GM21390 (cell line): ENCODE measurements at regions not wholly inside any gene's neighbourhood (a gene's known extent, or its start where the extent isn't known, plus 50 kb on each side); places are given as distances from the start of the nearest gene placed in this dataset.
"Not testable (repeated sequence)": the region's sequence is repeated elsewhere in the genome, so short reads cannot be mapped to it uniquely, and the experiment has no call there.

ENCODE experiments used
- ATAC-seq: cut with Tn5 transposase; IDR thresholded peaks from one replicate; pipeline ENCODE4 v1.9.1; 2021; ENCODE audit not compliant: unreplicated experiment

DNA sequence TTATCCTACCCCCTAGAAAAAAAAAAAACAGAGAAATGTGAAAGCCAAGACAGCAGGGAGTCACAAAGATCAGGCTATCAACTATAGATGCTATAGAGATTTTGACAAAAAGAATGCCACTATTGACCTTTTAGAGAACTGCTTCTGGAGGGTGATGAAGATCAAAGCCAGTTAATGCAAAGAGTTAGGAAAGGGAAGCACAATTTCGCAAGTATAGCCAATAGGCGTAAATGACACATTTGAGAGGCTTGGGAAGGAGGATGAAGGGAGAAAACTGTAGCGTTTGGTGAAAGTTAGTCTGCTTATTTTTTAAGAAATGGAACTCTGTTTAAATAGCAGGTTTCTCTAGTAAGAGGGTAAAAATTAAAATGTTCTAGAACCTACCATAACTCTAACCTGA lies 190.7 kb downstream of the DUSP6 start:
- no peak for ATAC-seq

DNA sequence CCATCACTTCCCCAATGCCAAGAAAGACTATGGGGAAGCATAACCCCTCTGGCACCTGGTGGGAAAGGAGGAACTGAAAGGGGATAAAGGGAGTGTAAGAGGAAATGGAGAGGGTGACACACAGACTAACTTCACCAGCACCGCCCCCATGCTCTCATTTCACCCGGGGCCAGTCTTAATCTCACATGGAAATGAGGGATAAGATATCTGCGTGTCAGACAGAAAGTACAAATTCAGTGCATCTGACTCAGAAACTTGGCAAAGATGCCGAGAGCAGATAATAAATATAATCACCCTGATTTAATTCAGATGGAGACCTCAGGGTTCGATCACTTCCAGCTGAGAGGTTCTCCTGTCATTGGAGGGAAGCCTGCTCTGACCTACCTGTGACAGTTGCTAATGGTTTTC lies 191.6 kb downstream of the DUSP6 start:
- ATAC-seq = no peak

DNA sequence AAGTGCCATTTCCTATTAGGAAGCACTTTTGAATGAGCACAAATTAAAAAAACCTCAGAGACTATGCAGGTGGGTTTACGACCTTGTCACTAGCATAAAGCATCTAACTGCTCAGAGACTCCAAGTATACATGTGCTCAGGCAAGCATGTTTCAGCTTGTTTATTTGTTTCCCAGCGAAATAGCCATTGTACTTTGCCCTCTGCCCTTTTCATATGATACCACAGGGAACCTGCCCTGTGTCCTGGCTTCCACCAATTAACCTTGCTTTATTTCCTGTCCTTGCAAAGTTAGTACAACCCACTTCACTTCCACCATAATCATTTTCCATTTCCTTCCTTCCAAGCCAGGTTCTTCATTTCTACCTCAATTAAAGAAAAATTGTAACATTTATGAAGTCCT lies 194.9 kb downstream of the DUSP6 start:
- ATAC-seq = no peak

DNA sequence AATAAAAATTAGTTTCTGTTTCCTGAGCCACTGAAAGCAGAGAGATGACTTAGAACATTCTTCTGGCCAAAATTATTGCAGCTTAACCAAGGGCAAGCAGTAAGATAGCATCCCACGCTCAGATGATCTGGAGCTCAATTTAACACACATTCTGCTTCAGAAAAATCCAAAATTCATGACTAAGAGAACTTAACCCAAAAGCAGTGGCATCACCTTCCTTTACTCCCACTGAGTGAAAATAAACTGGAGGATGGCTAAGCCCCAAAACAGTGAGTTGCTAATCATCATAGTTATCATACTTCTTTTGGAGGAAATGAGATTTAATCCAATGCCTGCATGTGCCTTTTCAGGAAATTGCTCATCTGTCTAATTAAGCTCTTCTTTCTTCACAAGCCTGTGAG lies 195.4 kb downstream of the DUSP6 start:
- ATAC-seq = no peak

DNA sequence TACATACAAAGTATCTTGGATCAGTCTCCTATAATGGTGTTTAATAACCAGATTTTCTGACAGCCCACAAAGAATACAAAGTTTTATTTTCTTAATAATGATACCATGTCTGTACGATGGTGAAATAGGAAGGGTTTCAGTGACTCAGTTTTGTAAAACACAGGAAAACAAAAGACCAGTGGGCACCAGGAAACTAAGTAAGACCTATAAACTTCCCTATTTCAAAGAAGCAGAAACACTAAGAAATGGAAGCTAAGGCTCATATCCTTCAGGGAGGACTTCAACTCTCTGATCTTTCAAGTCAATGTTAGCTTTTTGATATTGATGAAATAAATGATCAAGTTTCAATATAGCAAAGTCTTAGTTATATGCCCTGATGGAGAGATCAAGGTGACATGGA lies 196.0 kb downstream of the DUSP6 start:
- ATAC-seq = no peak

GRCh38 chr12:89155826-89156225 lies 196.5 kb downstream of the DUSP6 start:
- ATAC-seq = no peak

GRCh38 chr12:89154743-89155499 lies 197.4 kb downstream of the DUSP6 start:
- ATAC-seq = no peak

DNA sequence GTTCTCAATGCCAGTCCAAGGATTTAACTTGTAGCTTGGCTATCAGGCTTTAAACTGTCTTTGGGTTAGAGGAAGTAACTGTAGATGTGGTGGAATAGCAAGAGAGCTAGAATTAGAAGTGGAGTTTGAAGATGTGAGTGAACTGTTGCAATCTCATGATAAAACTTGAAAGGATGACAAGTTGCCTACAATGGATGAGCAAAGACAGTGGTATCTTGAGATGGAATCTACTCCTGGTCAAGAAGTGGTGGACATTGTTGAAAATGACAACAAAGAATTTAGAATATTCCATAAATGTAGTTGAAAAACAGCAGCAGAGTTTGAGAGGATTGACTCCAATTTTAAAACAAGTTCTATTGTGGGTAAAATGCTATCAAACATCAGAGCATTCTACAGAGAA lies 199.0 kb downstream of the DUSP6 start:
- no peak for ATAC-seq

DNA sequence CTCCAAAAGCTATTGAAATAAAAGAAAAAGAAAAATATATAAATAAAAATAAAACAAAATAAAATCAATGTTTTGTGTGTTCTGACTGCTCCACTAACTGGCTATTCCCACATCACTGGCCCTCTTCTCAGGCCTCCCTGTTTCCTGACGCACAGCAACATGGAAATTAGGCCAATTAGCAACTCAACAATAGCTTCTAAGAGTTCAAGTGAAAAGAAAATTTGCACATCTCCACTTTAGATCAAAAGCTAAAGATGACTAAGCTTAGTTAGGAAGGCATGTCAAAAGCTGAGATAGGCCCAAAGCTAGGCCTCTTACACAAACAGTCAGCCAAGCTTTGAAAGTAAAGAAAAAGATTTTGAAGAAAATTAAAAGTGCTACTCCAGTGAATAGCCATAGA lies 200.8 kb downstream of the DUSP6 start:
- ATAC-seq = no peak

DNA sequence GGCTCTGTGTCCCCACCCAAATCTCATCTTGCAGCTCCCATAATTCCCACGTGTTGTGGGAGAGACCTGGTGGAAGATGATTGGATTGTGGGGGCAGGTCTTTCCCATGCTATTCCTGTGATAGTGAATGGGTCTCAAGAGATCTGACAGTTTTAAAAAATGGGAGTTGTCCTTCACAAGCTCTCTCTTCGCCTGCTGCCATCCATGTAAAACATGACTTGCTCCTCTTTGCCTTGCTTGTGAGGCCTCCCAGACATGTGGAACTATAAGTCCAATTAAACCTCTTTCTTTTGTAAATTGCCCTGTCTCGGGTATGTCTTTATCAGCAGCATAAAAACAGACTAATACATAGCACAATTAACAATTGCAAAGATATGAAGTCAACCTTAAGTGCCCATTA lies 201.5 kb downstream of the DUSP6 start:
- ATAC-seq = not testable (repeated sequence)

- ATAC-seq = no peak
Measured at GRCh38 chr12:89140602-89141238, 211.6 kb downstream of the DUSP6 start.

GRCh38 chr12:89140141-89140540 lies 212.2 kb downstream of the DUSP6 start:
- no peak for ATAC-seq

DNA sequence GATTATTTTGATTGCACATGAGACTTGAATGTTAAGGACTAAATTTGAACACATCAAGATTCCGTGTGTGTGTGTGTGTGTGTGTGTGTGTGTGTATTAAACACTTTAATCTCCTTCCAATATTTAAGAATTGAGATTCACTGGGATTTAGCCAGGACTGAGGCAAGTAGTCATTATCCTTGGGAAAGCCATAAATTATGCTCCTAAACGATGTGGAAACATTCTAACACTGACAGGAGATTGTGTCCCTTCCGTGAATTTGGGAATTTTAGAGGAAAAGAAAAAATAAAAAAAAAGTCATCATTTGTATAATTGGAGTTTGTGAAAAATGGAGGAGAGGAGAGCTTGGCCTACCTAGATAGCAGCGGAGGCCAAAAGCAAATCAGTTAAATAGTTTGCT lies 212.9 kb downstream of the DUSP6 start:
- no peak for ATAC-seq

GRCh38 chr12:89138048-89138852 lies 214.1 kb downstream of the DUSP6 start:
- ATAC-seq = no peak

GRCh38 chr12:89135976-89136634 lies 216.2 kb downstream of the DUSP6 start:
- ATAC-seq = no peak

DNA sequence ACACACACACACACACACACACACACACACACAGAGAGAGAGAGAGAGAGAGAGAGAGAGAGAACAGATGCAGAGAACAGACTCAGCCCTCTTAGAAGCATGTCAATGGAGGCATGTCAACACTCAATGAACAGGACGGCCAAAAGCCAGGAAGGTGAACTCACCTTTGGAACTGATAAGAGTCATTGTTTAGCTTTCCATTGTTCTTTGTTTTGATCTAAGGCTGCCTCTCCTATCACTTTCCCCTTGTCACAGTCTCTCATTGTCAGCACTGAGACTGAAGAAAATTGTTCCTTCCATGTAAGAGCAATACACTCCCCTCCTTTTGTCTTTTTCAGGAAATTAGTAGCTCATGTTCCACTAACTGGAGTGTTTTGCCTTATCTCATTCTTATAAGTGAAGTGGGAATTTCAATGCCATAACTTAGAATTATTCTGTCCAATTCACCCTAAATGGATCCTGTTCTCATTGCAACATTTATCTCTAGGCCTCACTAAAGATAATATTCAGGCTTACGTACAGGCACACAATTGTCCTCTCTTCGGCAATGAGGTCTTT lies 218.0 kb downstream of the DUSP6 start:
- ATAC-seq = no peak

GRCh38 chr12:89129167-89129870 lies 223.0 kb downstream of the DUSP6 start:
- ATAC-seq = no peak

DNA sequence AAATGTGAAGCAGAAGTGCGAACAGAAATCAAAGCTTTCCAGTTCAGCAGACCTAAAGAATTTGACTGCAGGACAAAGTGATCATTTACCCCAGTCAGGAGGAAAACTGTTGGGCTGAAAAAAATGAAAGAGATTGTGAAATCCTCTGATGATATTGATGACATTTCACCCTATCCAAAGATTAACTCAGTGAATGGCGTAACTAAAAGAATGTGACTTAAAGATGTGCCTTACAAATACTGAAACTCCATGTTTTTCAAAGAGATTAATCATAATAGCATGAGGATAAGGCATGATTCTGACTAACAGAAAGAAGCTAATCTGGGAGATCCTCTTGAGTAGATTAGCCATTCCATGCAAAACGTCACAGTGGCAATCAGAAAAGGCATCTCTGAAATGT lies 225.6 kb downstream of the DUSP6 start:
- no peak for ATAC-seq

- ATAC-seq = no peak
Measured at GRCh38 chr12:89122852-89123251, 229.4 kb downstream of the DUSP6 start.

GRCh38 chr12:89117448-89118034 lies 234.8 kb downstream of the DUSP6 start:
- ATAC-seq = no peak
